Lung microvascular endothelial cell (primary cell): ENCODE measurements at regions not wholly inside any gene's neighbourhood (a gene's known extent, or its start where the extent isn't known, plus 50 kb on each side); places are given as distances from the start of the nearest gene placed in this dataset.
A peak's percentile ranks its signal among the peaks of the same experiment; 100 is the strongest.

Source experiments
- DNase-seq, 2 donors: peaks; one replicate each; pipeline versions ENCODE4 v3.0.0 to v3.0.0-alpha.2; 2010; ENCODE audit warnings: low read depth in 2 of 2

- no peak for DNase-seq
These were observed 1083.4 kb upstream of the LRRN3 start for GRCh38 chr7:110007320-110008063.

- DNase-seq, result no peak
These were observed 1080.6 kb upstream of the LRRN3 start for GRCh38 chr7:110010359-110010758.

DNA sequence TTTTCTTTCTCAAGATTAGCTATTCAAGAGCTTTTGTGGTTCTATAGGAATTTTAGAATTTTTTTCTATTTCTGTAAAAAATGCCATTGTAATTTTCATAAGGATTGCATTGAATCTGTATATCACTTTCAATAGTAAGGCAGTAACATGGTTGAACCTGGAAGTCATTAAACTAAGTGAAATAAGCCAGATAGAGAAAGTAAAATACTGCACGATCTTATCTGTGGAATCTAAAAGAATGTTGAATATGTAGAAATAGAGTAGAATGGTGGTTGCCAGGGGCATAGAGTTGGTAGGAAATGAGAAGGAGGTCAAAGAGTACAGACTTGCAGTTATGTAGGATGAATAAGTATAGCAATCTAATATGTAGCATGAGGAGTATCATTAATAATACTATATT, 1073.5 kb upstream of the LRRN3 start:
- no peak for DNase-seq

GRCh38 chr7:110027385-110027784, 1063.5 kb upstream of the LRRN3 start:
- no peak for DNase-seq

DNA sequence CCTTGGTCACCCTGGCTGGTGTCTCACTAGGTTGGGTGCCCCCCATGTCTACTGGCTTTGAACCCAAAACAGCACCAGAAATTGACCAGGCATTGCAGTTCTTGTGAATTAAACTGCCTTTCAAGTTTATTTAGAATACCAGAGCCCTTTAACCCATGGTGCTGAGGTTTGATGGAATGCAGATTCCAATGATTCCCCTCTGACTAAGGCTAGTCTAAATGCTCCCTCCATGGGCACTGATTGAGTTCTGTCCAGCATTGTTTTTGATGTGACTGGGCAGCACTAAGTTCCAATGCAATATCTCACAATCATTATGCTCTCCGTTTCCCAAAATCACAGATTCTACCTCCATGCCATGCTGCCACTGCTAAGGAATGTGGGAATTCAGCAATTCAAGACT, 1047.4 kb upstream of the LRRN3 start:
- no peak for DNase-seq

DNA sequence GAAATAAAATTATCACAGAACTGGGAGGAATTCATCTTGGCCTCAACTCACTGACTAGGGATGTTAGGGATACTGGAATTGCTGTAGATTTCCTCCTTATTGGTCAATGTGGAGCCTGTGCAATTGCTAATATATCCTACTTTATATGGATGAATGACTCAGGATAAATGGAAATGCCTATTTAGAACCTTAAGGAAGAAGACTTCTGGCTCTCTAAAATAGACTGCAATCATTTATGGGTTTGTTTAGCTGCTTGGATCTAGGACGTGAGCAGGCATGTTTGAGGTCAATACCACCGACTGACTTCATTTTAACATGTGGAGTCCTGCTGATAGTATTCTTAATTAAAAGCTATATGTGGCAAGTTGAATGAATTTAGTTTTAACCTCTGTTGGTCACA, 1040.1 kb upstream of the LRRN3 start:
- no peak for DNase-seq

GRCh38 chr7:110051372-110051771, 1039.6 kb upstream of the LRRN3 start:
- DNase-seq, result no peak

- no peak for DNase-seq
These were observed 1034.6 kb upstream of the LRRN3 start for GRCh38 chr7:110056331-110056730.

DNA sequence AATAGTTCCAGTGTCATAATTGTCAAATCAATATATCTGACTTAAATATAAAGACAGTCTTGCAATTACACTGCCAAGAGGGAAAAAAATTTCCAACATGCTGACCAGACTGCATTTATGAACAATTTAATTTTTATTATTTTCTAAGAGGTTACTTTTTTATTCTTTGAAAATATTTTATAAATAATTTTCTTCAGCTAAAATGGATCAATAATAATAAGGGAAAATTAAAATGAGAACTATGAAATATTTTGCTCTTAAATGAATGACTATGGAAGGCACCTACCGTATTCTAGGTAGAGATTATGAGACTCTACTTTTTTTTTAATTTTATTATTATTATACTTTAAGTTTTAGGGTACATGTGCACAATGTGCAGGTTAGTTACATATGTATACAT, 1032.5 kb upstream of the LRRN3 start:
- no peak for DNase-seq

GRCh38 chr7:110061387-110061786, 1029.5 kb upstream of the LRRN3 start:
- no peak for DNase-seq

DNA sequence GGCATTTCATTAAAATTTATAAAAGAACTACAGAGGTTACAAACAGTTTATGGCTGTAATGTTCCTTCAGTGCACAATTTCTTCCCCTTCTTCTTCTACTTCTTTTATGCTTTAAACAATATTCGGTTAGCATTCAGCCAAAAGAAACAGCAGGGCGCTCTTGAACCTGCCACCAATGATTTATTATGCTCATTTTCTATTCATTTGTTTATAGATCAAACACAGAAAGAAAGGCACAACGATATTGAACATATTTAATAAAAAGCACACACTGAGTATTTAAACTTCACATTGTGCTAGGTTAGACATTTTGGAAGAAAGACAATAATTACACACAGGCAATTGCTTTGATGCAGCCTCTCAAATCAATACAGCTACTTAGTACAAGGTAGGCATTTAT, 1025.8 kb upstream of the LRRN3 start:
- no peak for DNase-seq

- DNase-seq, result no peak
These were observed 1024.1 kb upstream of the LRRN3 start for GRCh38 chr7:110066843-110067242.

DNA sequence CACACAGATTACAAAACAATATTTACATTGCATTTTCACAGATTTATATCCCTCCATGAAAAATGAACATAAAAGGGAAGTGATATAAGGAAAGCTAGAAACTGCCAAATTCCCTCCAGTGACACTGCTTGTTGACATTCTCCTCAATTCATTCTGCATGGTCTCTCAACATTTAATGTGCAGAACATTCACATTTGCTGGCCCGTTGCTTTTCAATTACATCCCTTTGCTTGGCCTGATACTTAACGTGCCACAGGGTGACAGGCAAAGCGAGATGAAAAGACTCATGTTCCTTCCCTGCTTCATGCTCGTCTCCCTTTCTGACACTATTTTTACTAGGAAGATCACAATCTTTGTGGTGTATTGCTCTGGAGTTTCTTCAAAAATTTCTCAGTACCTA, 1019.7 kb upstream of the LRRN3 start:
- DNase-seq, result no peak

DNA sequence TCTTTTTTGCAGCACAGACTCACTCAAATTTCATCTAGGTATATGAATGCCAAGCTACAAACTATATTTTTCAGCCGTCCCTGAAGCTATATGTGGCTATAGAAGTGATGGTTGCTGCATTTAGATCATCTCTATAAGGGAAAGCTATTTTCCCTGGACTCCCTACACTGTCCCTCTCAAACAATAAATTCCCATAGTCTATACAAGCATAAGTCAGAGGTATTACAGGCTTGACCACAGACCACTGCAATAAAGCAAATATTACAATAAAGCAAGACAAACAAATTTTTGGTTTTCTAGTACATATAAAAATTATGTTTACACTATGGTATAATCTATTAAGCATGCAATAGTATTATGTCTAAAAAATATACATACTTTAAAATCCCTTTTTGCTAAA, 1015.5 kb upstream of the LRRN3 start:
- no peak for DNase-seq

GRCh38 chr7:110076194-110076593, 1014.7 kb upstream of the LRRN3 start:
- DNase-seq, result no peak

GRCh38 chr7:110084181-110084807, 1006.6 kb upstream of the LRRN3 start:
- DNase-seq, result no peak

DNA sequence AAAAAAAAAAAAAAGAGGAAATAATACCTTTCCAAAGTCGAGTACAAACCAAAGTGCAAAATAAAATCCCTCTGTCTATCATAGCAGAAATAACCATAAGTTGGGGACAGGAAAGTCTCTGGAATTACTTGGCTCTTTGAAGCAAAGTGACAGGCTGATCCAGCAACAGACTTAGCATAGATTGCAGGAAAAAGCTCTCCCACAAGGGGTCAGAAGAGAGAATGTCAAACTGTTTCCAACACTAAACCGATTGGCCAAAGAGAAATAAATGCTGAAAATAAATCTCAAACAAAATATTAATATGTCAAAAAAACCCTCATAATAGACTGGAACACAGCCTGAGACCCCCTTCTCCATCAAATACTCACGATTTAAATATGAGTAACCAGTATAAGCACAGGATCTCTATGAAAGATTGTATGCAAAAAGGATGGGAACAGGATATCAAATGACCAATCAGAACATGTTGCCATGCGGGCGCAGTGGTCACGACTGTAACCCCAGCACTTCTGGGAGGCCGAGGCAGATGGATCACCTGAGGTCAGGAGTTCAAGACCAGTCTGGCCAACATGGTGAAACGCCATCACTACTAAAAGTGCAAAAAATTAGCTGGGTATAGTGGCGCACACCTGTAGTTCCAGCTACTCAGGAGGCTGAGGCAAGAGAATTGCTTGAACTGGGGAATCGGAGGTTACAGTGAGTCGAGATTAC, 1000.7 kb upstream of the LRRN3 start:
- DNase-seq, result peak in 1 of 2 donors; percentile 23

DNA sequence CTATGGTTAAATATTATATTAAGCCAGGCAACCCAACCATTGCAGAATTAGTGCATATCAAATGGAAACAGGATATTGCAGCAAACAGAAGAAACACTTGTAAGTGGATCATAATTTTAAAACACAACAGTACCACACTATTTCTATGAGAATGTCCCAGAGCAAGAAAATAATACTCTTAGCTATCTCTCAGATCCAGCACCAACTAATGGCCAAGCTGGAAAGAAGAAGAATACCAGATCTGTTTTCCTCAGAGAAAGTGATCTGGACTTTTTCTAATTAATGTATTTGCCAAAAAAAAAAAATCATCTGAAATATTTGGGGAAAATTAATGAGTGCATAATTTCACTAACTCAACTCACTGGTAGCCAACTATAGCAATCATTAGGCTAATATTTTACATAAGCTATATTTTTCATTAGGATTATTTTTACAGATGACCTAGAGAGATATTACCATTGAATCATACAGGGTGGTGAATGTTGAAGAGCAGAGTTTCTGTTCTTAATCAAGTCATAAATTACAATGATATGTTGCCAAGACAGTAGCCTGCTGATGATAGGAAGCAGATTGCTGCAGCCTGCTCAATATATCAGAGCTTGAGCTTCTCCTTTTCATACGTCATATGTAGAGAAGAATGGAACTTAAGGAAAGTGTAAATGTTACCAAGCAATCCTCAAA, 995.4 kb upstream of the LRRN3 start:
- no peak for DNase-seq

- DNase-seq, result no peak
These were observed 986.7 kb upstream of the LRRN3 start for GRCh38 chr7:110104243-110104642.

DNA sequence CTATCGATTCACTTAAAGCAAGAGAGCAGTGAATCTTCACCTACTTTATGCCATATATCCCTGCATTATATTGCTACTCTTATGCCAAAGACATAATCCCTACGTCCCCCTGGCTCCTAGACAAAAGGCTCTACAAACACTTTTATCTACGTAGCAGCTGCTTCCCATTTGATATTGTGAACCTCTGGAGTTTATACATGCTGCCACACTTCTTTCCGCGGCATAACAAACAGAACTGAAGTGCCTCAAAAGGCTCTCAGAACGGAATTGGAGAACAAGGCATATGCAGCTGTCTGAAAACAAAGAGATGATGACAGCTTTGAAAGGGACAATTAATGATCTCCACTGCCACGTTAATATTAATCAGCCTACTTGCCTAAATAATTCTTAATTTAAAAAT, 985.6 kb upstream of the LRRN3 start:
- no peak for DNase-seq

GRCh38 chr7:110105840-110106239, 985.1 kb upstream of the LRRN3 start:
- no peak for DNase-seq

GRCh38 chr7:110119883-110120581, 970.9 kb upstream of the LRRN3 start:
- DNase-seq, result no peak
